ENCODE measurements at regions not wholly inside any gene's neighbourhood (a gene's known extent, or its start where the extent isn't known, plus 50 kb on each side); places are given as distances from the start of the nearest gene placed in this dataset.

DNA sequence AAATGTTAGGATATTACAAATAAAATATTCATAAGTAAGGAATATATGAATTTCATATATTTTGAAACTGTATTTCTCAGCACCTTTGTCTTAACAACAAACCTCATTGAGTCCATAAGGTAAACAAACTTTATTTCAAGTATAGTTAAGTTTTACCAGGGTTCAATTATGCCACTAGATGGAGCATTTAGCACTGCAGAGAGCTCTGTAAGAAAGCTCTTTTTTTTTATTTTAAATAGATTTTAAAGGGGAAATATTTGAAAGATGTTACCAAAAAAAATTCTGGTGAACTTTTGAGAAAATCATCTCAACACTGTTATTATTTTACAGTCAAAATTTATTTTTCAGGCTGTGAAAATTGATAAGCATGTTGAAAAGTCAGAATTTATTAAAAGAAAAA is 955.2 kb upstream of the EYS start:
- Mint-ChIP-seq H3K36me3 (ENCODE audit: low read depth) (no peaks in the 10 kb centered on the region), H3K4me3 (no peak overlapping the region), H3K27me3 (ENCODE audit: low read depth, poor library complexity) (no peaks in the 10 kb centered on the region), H3K27ac (no peak overlapping the region), H3K4me1 (peaks cover 9% of the 10 kb centered on the region), H3K9me3 (peaks cover 3% of the 10 kb centered on the region)
- TF ChIP-seq, protein P1, sequence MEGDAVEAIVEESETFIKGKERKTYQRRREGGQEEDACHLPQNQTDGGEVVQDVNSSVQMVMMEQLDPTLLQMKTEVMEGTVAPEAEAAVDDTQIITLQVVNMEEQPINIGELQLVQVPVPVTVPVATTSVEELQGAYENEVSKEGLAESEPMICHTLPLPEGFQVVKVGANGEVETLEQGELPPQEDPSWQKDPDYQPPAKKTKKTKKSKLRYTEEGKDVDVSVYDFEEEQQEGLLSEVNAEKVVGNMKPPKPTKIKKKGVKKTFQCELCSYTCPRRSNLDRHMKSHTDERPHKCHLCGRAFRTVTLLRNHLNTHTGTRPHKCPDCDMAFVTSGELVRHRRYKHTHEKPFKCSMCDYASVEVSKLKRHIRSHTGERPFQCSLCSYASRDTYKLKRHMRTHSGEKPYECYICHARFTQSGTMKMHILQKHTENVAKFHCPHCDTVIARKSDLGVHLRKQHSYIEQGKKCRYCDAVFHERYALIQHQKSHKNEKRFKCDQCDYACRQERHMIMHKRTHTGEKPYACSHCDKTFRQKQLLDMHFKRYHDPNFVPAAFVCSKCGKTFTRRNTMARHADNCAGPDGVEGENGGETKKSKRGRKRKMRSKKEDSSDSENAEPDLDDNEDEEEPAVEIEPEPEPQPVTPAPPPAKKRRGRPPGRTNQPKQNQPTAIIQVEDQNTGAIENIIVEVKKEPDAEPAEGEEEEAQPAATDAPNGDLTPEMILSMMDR (IDR thresholded peaks at IDR 0.05), result peak; percentile 47
- DNase-seq, result no peak

DNA sequence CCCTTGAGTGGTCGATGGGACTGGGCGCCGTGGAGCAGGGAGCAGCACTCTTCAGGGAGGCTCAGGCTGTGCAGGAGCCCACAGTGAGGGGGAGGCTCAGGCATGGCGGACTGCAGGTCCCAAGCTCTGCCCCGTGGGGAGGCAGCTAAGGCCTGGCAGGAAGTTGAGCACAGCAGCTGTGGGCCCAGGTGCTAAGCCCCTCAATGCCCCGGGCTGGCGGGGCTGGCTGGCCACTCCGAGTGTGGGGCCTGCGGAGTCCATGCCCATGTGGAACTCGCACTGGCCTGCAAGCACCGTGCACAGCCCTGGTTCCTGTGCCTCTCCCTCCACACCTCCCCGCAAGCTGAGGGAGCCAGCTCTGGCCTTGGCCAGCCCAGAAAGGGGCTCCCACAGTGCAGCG is 948.4 kb upstream of the EYS start:
- Mint-ChIP-seq H3K27me3 (ENCODE audit: low read depth, poor library complexity) (peaks cover 3% of the 10 kb centered on the region), H3K4me1 (no peaks in the 10 kb centered on the region), H3K4me3 (no peak overlapping the region), H3K9me3 (peaks cover 44% of the 10 kb centered on the region), H3K36me3 (ENCODE audit: low read depth) (peaks cover 5% of the 10 kb centered on the region), H3K27ac (no peak overlapping the region)
- TF ChIP-seq, protein P1 (IDR thresholded peaks at IDR 0.05), result no peak
- DNase-seq, result no peak

DNA sequence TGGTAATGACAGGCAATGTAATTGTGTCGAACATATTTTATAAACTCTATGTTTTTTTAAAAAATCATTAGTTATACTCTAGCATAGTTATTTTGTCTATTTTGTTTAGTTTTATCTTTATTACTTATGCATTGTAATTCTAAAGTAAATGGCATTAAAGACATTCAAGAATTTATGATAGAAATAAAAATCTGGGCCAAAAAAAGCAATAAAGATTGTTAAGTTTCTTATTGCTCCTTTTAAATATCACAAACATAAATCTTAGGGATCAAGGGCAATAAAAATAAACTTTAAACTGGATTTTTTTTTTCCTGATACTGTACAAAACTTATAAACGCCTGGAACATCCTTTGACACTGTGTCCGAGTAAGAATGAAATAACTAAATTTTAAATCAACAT is 931.5 kb upstream of the EYS start:
- TF ChIP-seq, protein P1 (IDR thresholded peaks at IDR 0.05), result no peak
- DNase-seq, result no peak
- H3K9me3 Mint-ChIP-seq, result peaks cover 23% of the 10 kb centered on the region
- H3K27ac Mint-ChIP-seq, result no peak overlapping the region
- no peaks in the 10 kb centered on the region for H3K27me3 Mint-ChIP-seq (ENCODE audit: low read depth, poor library complexity)
- H3K36me3 Mint-ChIP-seq (ENCODE audit: low read depth), result no peaks in the 10 kb centered on the region
- no peaks in the 10 kb centered on the region for H3K4me1 Mint-ChIP-seq
- no peak overlapping the region for H3K4me3 Mint-ChIP-seq

DNA sequence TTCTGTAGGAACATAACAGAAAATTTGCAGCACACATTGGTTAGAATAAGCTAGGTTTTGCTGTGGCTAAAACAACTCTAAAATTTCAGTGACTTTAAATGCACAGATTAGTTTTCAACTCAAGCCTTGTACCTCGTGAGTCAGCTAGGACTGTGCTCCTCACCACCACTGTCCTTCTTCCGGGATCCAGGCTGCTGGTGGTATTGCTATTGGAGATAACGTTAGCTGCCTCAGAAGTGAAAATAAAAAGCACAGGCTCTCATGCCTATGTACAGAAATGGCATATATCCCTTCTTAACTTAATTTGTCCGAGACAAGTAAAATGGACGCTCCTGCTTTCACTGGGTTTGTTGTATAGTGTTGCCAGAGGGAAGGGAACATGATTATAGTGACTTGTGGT is 931.1 kb upstream of the EYS start:
- Mint-ChIP-seq H3K27me3 (ENCODE audit: low read depth, poor library complexity) (no peaks in the 10 kb centered on the region), H3K36me3 (ENCODE audit: low read depth) (no peaks in the 10 kb centered on the region), H3K27ac (no peak overlapping the region), H3K9me3 (peaks cover 27% of the 10 kb centered on the region), H3K4me3 (no peak overlapping the region), H3K4me1 (no peaks in the 10 kb centered on the region)
- DNase-seq, result no peak
- TF ChIP-seq, protein P1 (IDR thresholded peaks at IDR 0.05), result no peak

DNA sequence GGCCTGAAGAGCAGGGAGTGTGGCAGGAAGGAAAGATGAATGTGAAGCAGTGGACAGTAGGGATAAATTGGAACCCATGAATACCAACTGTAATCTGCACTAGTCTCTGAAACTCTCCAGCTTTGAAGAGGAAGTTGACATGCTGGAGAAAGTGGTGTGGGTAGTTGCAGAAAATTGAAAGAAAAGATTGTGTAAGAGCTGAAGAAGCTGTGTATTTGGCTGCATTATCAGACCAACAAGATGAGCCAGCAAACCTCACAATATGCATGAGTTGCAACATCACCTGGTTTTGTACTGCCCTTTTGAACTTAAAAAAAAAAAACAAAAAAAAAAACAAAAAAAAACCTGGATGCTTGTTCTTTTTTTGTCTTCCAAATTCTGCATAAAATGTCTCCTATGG is 921.9 kb upstream of the EYS start:
- Mint-ChIP-seq H3K4me1 (no peaks in the 10 kb centered on the region), H3K9me3 (peaks cover 26% of the 10 kb centered on the region), H3K4me3 (no peak overlapping the region), H3K27ac (peak overlapping the region; percentile 61), H3K27me3 (ENCODE audit: low read depth, poor library complexity) (no peaks in the 10 kb centered on the region), H3K36me3 (ENCODE audit: low read depth) (no peaks in the 10 kb centered on the region)
- TF ChIP-seq, protein P1 (IDR thresholded peaks at IDR 0.05), result no peak
- no peak for DNase-seq

DNA sequence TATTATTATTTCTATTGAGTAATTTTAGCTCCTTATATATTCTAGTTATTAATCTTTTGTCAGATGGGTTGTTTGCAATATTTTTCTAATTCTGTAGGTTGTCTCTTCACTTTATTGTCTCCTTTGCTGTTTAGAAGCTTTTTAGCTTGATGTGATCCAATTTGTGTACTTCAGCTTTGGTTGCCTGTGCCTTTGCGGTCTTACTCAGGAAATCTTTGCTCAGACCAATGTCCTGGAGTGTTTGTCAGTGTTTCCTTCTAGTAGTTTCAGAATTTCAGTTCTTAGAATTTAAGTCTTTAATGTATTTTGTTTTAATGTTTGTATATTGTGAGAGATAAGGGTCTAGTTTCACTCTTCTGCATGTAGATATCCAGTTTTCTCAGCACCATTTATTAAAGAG is 916.0 kb upstream of the EYS start:
- Mint-ChIP-seq H3K27ac (no peak overlapping the region), H3K4me3 (no peak overlapping the region), H3K4me1 (no peaks in the 10 kb centered on the region), H3K9me3 (no peaks in the 10 kb centered on the region), H3K27me3 (ENCODE audit: low read depth, poor library complexity) (no peaks in the 10 kb centered on the region), H3K36me3 (ENCODE audit: low read depth) (no peaks in the 10 kb centered on the region)
- DNase-seq, result no peak
- TF ChIP-seq, protein P1 (IDR thresholded peaks at IDR 0.05), result no peak
